Neural crest cell (in vitro differentiated cells): ENCODE measurements at regions not wholly inside any gene's neighbourhood (a gene's known extent, or its start where the extent isn't known, plus 50 kb on each side); places are given as distances from the start of the nearest gene placed in this dataset.

Experiments
- DNase-seq: peaks from one replicate; pipeline ENCODE4 v3.0.0; 2021; ENCODE audit warnings: low read depth, mixed read lengths, low spot score
- H3K27ac Mint-ChIP-seq: one replicate; pipeline ENCODE4 v1.8.0; 2021; ENCODE audit warnings: mild to moderate bottlenecking, mixed read lengths; ENCODE audit not compliant: unreplicated experiment
- H3K27me3 Mint-ChIP-seq: 2 replicates; pipeline ENCODE4 v1.8.0; 2021; ENCODE audit warnings: low read depth, mild to moderate bottlenecking, mixed read lengths
- H3K36me3 Mint-ChIP-seq: 2 replicates; pipeline ENCODE4 v1.8.0; 2021; ENCODE audit warnings: low read depth, mild to moderate bottlenecking, mixed read lengths
- H3K4me1 Mint-ChIP-seq: 2 replicates; pipeline ENCODE4 v1.8.0; 2021; ENCODE audit warnings: mixed read lengths
- H3K4me3 Mint-ChIP-seq: one replicate; pipeline ENCODE4 v1.8.0; 2021; ENCODE audit warnings: mild to moderate bottlenecking, mixed read lengths
- H3K9me3 Mint-ChIP-seq: 2 replicates; pipeline ENCODE4 v1.8.0; 2021; ENCODE audit warnings: mixed read lengths
- TF ChIP-seq, protein P1 (sequence below): fragments of 200-600 bp; sonication (generic); conservative IDR thresholded peaks from 2 replicates; pipeline ENCODE4 v1.5.0; 2021; ENCODE audit warnings: antibody characterized with exemption, mild to moderate bottlenecking

DNA sequence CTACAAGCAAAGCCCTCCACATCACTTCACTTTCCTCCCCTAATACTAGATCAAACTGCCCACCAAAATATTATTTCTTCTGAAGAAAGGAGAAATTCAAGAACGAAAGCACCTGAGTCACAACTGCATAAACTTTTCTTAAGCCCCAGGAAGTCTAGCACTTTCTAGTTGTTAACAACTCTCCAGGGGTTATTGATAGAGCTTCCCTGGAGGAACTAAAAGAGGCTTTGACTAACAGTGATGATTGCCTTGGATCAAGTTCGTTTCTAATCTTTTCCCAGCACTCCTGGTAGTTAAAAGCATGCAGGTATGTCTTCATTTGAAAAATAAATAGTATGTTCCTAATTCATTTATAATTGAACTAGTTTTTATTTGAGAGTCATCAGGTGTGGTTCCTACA, 917.0 kb downstream of the TUSC7 start:
- H3K36me3 Mint-ChIP-seq, result no peaks in the 10 kb centered on the region
- H3K27ac Mint-ChIP-seq, result no peak overlapping the region
- no peak for DNase-seq
- H3K4me1 Mint-ChIP-seq, result peaks cover 10% of the 10 kb centered on the region
- no peaks in the 10 kb centered on the region for H3K9me3 Mint-ChIP-seq
- H3K27me3 Mint-ChIP-seq, result no peaks in the 10 kb centered on the region
- TF ChIP-seq, protein P1, sequence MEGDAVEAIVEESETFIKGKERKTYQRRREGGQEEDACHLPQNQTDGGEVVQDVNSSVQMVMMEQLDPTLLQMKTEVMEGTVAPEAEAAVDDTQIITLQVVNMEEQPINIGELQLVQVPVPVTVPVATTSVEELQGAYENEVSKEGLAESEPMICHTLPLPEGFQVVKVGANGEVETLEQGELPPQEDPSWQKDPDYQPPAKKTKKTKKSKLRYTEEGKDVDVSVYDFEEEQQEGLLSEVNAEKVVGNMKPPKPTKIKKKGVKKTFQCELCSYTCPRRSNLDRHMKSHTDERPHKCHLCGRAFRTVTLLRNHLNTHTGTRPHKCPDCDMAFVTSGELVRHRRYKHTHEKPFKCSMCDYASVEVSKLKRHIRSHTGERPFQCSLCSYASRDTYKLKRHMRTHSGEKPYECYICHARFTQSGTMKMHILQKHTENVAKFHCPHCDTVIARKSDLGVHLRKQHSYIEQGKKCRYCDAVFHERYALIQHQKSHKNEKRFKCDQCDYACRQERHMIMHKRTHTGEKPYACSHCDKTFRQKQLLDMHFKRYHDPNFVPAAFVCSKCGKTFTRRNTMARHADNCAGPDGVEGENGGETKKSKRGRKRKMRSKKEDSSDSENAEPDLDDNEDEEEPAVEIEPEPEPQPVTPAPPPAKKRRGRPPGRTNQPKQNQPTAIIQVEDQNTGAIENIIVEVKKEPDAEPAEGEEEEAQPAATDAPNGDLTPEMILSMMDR, result no peak
- H3K4me3 Mint-ChIP-seq, result no peak overlapping the region

DNA sequence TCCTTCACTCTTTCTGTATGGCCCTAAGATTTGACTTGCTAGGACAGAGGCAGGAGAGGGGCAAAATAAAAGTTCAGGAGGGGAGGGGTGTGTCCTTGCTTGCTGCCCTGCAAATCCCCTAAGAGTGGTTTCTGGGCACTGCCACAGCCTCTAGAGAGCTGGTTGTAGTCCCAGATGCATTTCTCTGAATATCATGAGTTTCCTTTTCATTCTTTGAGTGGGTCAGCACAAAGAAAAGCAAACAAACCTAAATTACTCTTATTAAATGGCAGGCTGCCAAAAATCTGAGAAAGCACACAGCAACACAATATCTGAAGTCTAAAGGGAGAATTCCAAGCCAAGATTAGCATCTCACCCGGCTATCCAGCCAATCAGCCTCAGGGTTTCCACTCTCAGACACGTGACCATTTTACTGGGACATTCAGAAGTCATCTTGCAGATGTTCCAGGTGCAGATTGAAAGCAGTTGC, 919.3 kb downstream of the TUSC7 start:
- Mint-ChIP-seq H3K36me3 (no peaks in the 10 kb centered on the region), H3K4me1 (no peaks in the 10 kb centered on the region), H3K27ac (no peak overlapping the region), H3K4me3 (no peak overlapping the region), H3K9me3 (no peaks in the 10 kb centered on the region), H3K27me3 (no peaks in the 10 kb centered on the region)
- DNase-seq, result no peak
- TF ChIP-seq, protein P1, result no peak

DNA sequence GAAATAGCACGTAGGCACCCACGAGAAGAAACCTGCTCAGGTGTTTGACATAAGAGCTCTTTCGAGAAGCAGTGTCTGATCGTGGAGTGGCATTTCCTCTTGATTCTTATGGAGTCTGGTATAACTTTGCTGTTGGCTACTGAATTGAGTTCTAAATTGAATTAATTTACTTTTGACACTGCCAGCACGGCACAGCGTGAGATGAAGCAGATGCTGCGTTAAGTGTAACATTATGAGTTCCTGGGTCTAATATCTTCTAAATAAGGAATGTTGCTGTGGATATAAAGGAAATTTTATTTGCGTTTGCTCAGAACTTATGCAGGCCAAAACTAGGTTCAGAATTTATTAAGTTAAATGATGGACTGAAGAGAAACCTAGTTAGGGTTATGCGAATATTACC, 919.9 kb downstream of the TUSC7 start:
- H3K27ac Mint-ChIP-seq, result no peak overlapping the region
- H3K9me3 Mint-ChIP-seq, result no peaks in the 10 kb centered on the region
- H3K4me1 Mint-ChIP-seq, result no peaks in the 10 kb centered on the region
- H3K36me3 Mint-ChIP-seq, result no peaks in the 10 kb centered on the region
- TF ChIP-seq, protein P1, result no peak
- DNase-seq, result no peak
- no peak overlapping the region for H3K4me3 Mint-ChIP-seq
- no peaks in the 10 kb centered on the region for H3K27me3 Mint-ChIP-seq

DNA sequence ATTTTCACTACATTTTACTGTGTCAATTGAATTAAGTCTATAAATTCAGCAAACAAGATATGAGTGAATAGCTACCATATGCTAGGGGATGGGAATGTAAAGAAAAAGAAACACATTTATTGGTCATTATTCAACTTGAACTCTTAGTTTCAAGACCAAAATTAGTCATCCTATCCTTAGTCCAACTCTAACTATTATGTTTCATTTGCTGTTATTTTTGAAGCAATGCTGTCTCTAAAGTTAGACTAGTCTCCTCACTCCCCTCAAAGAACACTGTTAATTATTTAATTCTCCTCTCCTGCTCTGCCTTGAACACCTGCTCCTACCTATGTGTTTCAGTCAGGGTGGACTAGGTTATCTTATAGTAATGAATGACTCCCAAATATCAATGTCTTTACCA, 920.9 kb downstream of the TUSC7 start:
- DNase-seq, result no peak
- H3K4me3 Mint-ChIP-seq, result no peak overlapping the region
- no peaks in the 10 kb centered on the region for H3K9me3 Mint-ChIP-seq
- H3K27me3 Mint-ChIP-seq, result no peaks in the 10 kb centered on the region
- no peaks in the 10 kb centered on the region for H3K36me3 Mint-ChIP-seq
- no peaks in the 10 kb centered on the region for H3K4me1 Mint-ChIP-seq
- H3K27ac Mint-ChIP-seq, result no peak overlapping the region
- TF ChIP-seq, protein P1, result no peak

DNA sequence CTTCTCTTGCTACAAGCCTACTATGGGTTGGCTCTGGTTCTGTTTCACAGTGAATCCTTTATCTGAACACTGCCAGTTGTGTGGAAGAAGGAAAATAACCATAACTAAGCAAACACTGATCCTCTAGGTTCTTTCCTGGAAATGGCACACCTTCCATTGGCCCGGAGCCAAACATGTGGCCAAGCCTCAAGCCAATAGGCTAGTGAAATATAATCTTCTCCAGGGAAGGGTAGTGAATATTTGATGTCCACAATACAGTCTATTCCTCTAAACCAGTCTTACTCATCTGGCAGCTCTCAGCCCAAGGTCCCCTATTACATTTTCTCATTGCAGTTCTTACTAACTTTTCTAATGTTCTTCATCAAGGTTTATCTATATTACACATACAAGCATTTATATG, 921.3 kb downstream of the TUSC7 start:
- Mint-ChIP-seq H3K4me3 (no peak overlapping the region), H3K36me3 (no peaks in the 10 kb centered on the region), H3K27ac (no peak overlapping the region), H3K27me3 (no peaks in the 10 kb centered on the region), H3K4me1 (no peaks in the 10 kb centered on the region), H3K9me3 (no peaks in the 10 kb centered on the region)
- TF ChIP-seq, protein P1, result no peak
- DNase-seq, result no peak

DNA sequence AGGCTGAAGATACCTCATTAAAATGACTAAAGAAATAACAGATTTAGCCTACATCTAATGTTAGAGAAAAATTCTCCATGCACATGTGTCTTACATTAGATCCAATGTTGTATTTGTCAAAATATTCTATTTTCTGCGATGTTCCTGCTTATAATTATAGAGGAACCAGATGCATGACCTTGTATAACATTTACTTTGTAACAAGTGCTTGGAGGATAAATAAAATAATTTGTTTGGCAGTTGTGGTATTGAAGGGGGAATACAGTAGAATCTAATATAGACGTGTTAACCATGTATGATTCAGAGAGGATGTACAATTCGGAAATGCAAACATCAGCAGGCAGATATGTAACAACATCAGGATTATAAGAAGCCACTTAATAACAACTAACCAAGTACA, 922.2 kb downstream of the TUSC7 start:
- Mint-ChIP-seq H3K4me1 (no peaks in the 10 kb centered on the region), H3K27ac (no peak overlapping the region), H3K4me3 (no peak overlapping the region)

More for the DNA sequence above, 922.2 kb downstream of the TUSC7 start:
- TF ChIP-seq, protein P1, result no peak
- H3K36me3 Mint-ChIP-seq, result no peaks in the 10 kb centered on the region
- no peaks in the 10 kb centered on the region for H3K9me3 Mint-ChIP-seq
- no peaks in the 10 kb centered on the region for H3K27me3 Mint-ChIP-seq
- no peak for DNase-seq
